HepG2 (cell line): ENCODE measurements at regions not wholly inside any gene's neighbourhood (a gene's known extent, or its start where the extent isn't known, plus 50 kb on each side); places are given as distances from the start of the nearest gene placed in this dataset.

Experiments
- ATAC-seq: fragments of 200-7000 bp; cut with Tn5 transposase; 3 replicates; pipeline ENCODE4 v1.9.1; 2020; ENCODE audit warnings: mild to moderate bottlenecking, moderate library complexity
- BruUV-seq: library from RNA; stranded (reverse); fragments of 400-500 nt; replicated peaks from 2 replicates; lab custom pipeline; 2021; lab: Mats Ljungman, UMichigan
- CTCF ChIA-PET: fragments of 300-600 bp; formaldehyde crosslinking; extraction: SDS; loops from one replicate; lab custom pipeline; 2021; ENCODE audit warnings: low total read pairs, inconsistent platforms, low intra/inter-chr PET ratio; lab: Yijun Ruan, JAX
- POLR2A ChIA-PET: fragments of 350-600 bp; sonication (Branson Sonifier 250); formaldehyde crosslinking; loops from one replicate; lab custom pipeline; 2020; ENCODE audit warnings: antibody characterized with exemption, inconsistent platforms; lab: Yijun Ruan, JAX
- DNase-seq: peaks from one replicate; pipeline ENCODE4 v3.0.0-alpha.2; 2015; ENCODE audit warnings: low spot score
- FAIRE-seq: peaks from 3 replicates; lab custom pipeline; 2011; peaks lifted over from hg19 to GRCh38; lab: Jason Lieb, UNC
- H2AFZ ChIP-seq: one replicate; pipeline ENCODE4 v1.6.1; 2011; ENCODE audit warnings: low read length, inconsistent platforms
- H3K27ac ChIP-seq: fragments of 300-600 bp; 3 replicates; pipeline ENCODE4 v1.8.0; 2011; ENCODE audit warnings: mixed run types, mild to moderate bottlenecking, mixed read lengths, low read length, inconsistent platforms; ENCODE audit not compliant: insufficient read depth; ENCODE audit errors: extremely low read length
- H3K27me3 ChIP-seq, 2 experiments: fragments of 200-600 bp in 1 of 2; 2 replicates in 1 of 2; 3 replicates in 1 of 2; pipeline versions ENCODE4 v1.6.0 to v1.8.0; 2011; ENCODE audit warnings: low read length in 2 of 2, mild to moderate bottlenecking in 2 of 2, moderate library complexity in 2 of 2, inconsistent platforms in 1 of 2; ENCODE audit not compliant: insufficient read depth in 2 of 2, control insufficient read depth in 1 of 2
- H3K36me3 ChIP-seq, 2 experiments: fragments of 200-600 bp in 1 of 2; replicated peaks in 1 of 2; 2 replicates in 1 of 2; 3 replicates in 1 of 2; pipeline versions ENCODE4 v1.5.1 to v1.8.0; 2011; ENCODE audit warnings: low read length in 2 of 2, inconsistent platforms in 1 of 2; ENCODE audit not compliant: insufficient read depth in 2 of 2, control insufficient read depth in 1 of 2
- H3K4me1 ChIP-seq: 2 replicates; pipeline ENCODE4 v1.5.1; 2012; ENCODE audit warnings: low read length, inconsistent platforms; ENCODE audit not compliant: insufficient read depth
- H3K4me2 ChIP-seq: 2 replicates; pipeline ENCODE4 v1.6.0; 2011; ENCODE audit warnings: low read depth, low read length, inconsistent platforms
- H3K4me3 ChIP-seq, 3 experiments: fragments of 200-600 bp in 1 of 3; sonication (generic), shearing (Covaris generic) in 1 of 3; replicated peaks in 1 of 3; 2 replicates each; pipeline ENCODE4 v1.5.1; 2011 to 2016; ENCODE audit warnings: low read length in 3 of 3, inconsistent platforms in 2 of 3, low read depth in 2 of 3, mild to moderate bottlenecking in 2 of 3, control low read depth in 1 of 3, mixed read lengths in 1 of 3; ENCODE audit not compliant: insufficient read depth in 1 of 3
- H3K79me2 ChIP-seq: one replicate; pipeline ENCODE4 v1.6.1; 2011; ENCODE audit warnings: low read length, inconsistent platforms; ENCODE audit not compliant: insufficient read depth
- H3K9ac ChIP-seq: 2 replicates; pipeline ENCODE4 v1.6.0; 2011; ENCODE audit warnings: mild to moderate bottlenecking, low read depth, low read length, inconsistent platforms; ENCODE audit not compliant: insufficient read depth
- H3K9me3 ChIP-seq: 2 replicates; pipeline ENCODE4 v1.5.1; 2012; ENCODE audit warnings: mild to moderate bottlenecking, low read length
- H4K20me1 ChIP-seq: 2 replicates; pipeline ENCODE4 v1.6.0; 2011; ENCODE audit warnings: inconsistent platforms, mild to moderate bottlenecking, low read length, moderate library complexity; ENCODE audit not compliant: insufficient read depth
- DR1 ChIP-seq: sonication (generic); formaldehyde crosslinking; IDR thresholded peaks from 2 replicates; pipeline ENCODE4 v1.8.0; 2021; ENCODE audit warnings: mild to moderate bottlenecking, missing genetic modification reagents, inconsistent platforms
- GATA4 ChIP-seq: sonication (generic); IDR thresholded peaks from 2 replicates; pipeline ENCODE4 v1.6.1; 2016; ENCODE audit warnings: antibody characterized with exemption, low read depth, borderline replicate concordance
- HNRNPUL1 ChIP-seq: fragments of 200-400 bp; formaldehyde crosslinking; IDR thresholded peaks from 2 replicates; pipeline ENCODE4 v1.6.1; 2017; ENCODE audit warnings: low read depth, mild to moderate bottlenecking, low read length, moderate library complexity
- NAIF1 ChIP-seq: sonication (generic); formaldehyde crosslinking; IDR thresholded peaks from 2 replicates; pipeline ENCODE4 v1.5.0; 2020; ENCODE audit warnings: mild to moderate bottlenecking, missing genetic modification reagents, borderline replicate concordance
- ONECUT2 ChIP-seq: sonication (generic); formaldehyde crosslinking; IDR thresholded peaks from 2 replicates; pipeline ENCODE4 v1.4.0; 2020; ENCODE audit warnings: missing genetic modification reagents
- SMC3 ChIP-seq: IDR thresholded peaks from 2 replicates; pipeline ENCODE4 v1.6.1; 2011; ENCODE audit warnings: low read length, improper control_type of control experiment
- STAG1 ChIP-seq: sonication (generic); formaldehyde crosslinking; IDR thresholded peaks from 2 replicates; pipeline ENCODE4 v1.4.0; 2020; ENCODE audit warnings: missing genetic modification reagents
- THAP11 ChIP-seq: IDR thresholded peaks from 2 replicates; pipeline ENCODE4 v1.6.1; 2016; ENCODE audit warnings: missing biosample characterization, missing genetic modification reagents
- XRCC5 ChIP-seq: fragments of 200-400 bp; formaldehyde crosslinking; optimal IDR thresholded peaks from 2 replicates; pipeline ENCODE3; 2017; ENCODE audit warnings: mild to moderate bottlenecking, low read length
- ZBTB20 ChIP-seq: sonication (generic); formaldehyde crosslinking; IDR thresholded peaks from 2 replicates; pipeline ENCODE4 v1.8.1; 2023; ENCODE audit warnings: missing genetic modification reagents, low read depth, mild to moderate bottlenecking, borderline replicate concordance
- ZKSCAN1 ChIP-seq: fragments of 150-350 bp; IDR thresholded peaks from 2 replicates; pipeline ENCODE4 v1.6.1; 2014; ENCODE audit warnings: low read length
- ZNF44 ChIP-seq: sonication (generic); formaldehyde crosslinking; IDR thresholded peaks from 2 replicates; pipeline ENCODE4 v1.5.1; 2020; ENCODE audit warnings: mild to moderate bottlenecking, missing genetic modification reagents
- WGBS: methylation state at CpG from one replicate; pipeline ENCODE4 v1.1.6; 2017; ENCODE audit warnings: low lambda C conversion rate; 5-methylcytosine and 5-hydroxymethylcytosine counted together
- in situ Hi-C: cut with HindIII; loops from 2 replicates; pipeline ENCODE4 v1.10.0; 2017; ENCODE audit warnings: low pct_unique_long_range_greater_than_20kb; ENCODE audit not compliant: extremely low pct_ligation_motif_present
- intact Hi-C: fragments of 100-400 bp; cut with micrococcal nuclease; formaldehyde crosslinking; loops from one replicate; pipeline ENCODE4 v1.10.0; 2022; ENCODE audit not compliant: unreplicated experiment
- TF ChIP-seq, protein P1 (sequence below): sonication (generic); formaldehyde crosslinking; IDR thresholded peaks from 2 replicates; pipeline ENCODE4 v1.5.0; 2020; ENCODE audit warnings: mild to moderate bottlenecking, missing genetic modification reagents, moderate library complexity
- TF ChIP-seq, protein P2 (sequence below): IDR thresholded peaks from 2 replicates; pipeline ENCODE4 v1.6.1; 2012; ENCODE audit warnings: low read depth, low read length, improper control_type of control experiment
- TF ChIP-seq, protein P3 (sequence below): IDR thresholded peaks from 2 replicates; pipeline ENCODE4 v1.6.1; 2016; ENCODE audit warnings: missing genetic modification reagents, missing compliant biosample characterization
- TF ChIP-seq, protein P4 (sequence below): sonication (generic); formaldehyde crosslinking; conservative IDR thresholded peaks from 2 replicates; pipeline ENCODE4 v1.8.0; 2022; ENCODE audit warnings: mild to moderate bottlenecking, moderate library complexity, missing genetic modification reagents
- TF ChIP-seq, protein P5 (sequence below), 2 experiments: IDR thresholded peaks; 2 replicates each; pipeline ENCODE4 v1.6.1; 2011 to 2012; ENCODE audit warnings: low read length in 2 of 2, borderline replicate concordance in 1 of 2, low read depth in 1 of 2, mild to moderate bottlenecking in 1 of 2, moderate library complexity in 1 of 2

DNA sequence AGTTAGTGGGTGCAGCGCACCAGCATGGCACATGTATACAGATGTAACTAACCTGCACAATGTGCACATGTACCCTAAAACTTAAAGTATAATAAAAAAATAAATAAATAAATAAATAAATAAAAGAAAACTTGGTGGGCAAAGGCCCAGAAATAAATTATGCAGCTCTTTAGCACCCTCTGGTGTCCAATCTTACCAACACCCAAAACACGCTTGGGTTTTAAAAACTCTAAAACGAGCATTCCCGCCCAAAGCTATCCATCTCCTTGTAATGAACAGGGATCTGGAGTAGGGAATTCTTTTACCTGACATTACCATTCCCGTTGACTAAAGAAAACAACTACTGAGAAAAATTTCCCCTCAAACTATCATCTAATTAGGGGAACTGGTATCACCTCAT lies 2005.9 kb upstream of the CELF4 start:
- DNase-seq (peak; percentile 10), FAIRE-seq (no peak), ATAC-seq (no peak)
- Histone ChIP-seq H2AFZ (no peak overlapping the region), H3K4me3 (no peak overlapping the region), H3K9ac (no peak overlapping the region), H3K9me3 (no peaks in the 10 kb centered on the region), H3K4me2 (no peak overlapping the region), H3K27ac (no peak overlapping the region), H3K4me1 (no peaks in the 10 kb centered on the region), H3K79me2 (no peaks in the 10 kb centered on the region), H3K36me3 (no peaks in the 10 kb centered on the region), H3K27me3 (no peaks in the 10 kb centered on the region), H4K20me1 (no peaks in the 10 kb centered on the region)
- ChIA-PET POLR2A (no interaction called here), CTCF (interaction anchor here (1.2 kb wide), 1 partner anchor 1793 kb away, joined by 4 read pairs; no protein-coding TSS in a partner anchor)
- BruUV-seq = no TSS peak
- 89% methylated on average over 5 of the region's 5 CpGs for WGBS
- intact Hi-C loops = loop anchor here (5.0 to 10.0 kb wide), 2 partner anchors 687 to 1024 kb away; no protein-coding TSS in a partner anchor
- in situ Hi-C loops = no loop called here
- TF ChIP-seq ONECUT2 (CRISPR knock-in tag) (no peak), HNRNPUL1 (no peak), ZKSCAN1 (no peak), XRCC5 (no peak), NAIF1 (CRISPR knock-in tag) (no peak), DR1 (CRISPR knock-in tag) (no peak), ZBTB20 (CRISPR knock-in tag) (no peak), GATA4 (no peak), STAG1 (CRISPR knock-in tag) (peak; percentile 64), SMC3 (peak; percentile 66; the same call in 1 of the 2 replicates), ZNF44 (CRISPR knock-in tag) (no peak), THAP11 (CRISPR knock-in tag) (no peak)
- TF ChIP-seq, protein P1, sequence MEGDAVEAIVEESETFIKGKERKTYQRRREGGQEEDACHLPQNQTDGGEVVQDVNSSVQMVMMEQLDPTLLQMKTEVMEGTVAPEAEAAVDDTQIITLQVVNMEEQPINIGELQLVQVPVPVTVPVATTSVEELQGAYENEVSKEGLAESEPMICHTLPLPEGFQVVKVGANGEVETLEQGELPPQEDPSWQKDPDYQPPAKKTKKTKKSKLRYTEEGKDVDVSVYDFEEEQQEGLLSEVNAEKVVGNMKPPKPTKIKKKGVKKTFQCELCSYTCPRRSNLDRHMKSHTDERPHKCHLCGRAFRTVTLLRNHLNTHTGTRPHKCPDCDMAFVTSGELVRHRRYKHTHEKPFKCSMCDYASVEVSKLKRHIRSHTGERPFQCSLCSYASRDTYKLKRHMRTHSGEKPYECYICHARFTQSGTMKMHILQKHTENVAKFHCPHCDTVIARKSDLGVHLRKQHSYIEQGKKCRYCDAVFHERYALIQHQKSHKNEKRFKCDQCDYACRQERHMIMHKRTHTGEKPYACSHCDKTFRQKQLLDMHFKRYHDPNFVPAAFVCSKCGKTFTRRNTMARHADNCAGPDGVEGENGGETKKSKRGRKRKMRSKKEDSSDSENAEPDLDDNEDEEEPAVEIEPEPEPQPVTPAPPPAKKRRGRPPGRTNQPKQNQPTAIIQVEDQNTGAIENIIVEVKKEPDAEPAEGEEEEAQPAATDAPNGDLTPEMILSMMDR (CRISPR knock-in tag) = peak; percentile 40
- TF ChIP-seq, protein P2, sequence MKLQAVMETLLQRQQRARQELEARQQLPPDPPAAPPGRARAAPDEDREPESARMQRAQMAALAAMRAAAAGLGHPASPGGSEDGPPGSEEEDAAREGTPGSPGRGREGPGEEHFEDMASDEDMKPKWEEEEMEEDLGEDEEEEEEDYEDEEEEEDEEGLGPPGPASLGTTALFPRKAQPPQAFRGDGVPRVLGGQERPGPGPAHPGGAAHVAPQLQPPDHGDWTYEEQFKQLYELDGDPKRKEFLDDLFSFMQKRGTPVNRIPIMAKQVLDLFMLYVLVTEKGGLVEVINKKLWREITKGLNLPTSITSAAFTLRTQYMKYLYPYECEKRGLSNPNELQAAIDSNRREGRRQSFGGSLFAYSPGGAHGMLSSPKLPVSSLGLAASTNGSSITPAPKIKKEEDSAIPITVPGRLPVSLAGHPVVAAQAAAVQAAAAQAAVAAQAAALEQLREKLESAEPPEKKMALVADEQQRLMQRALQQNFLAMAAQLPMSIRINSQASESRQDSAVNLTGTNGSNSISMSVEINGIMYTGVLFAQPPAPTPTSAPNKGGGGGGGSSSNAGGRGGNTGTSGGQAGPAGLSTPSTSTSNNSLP = no peak
- TF ChIP-seq, protein P3, sequence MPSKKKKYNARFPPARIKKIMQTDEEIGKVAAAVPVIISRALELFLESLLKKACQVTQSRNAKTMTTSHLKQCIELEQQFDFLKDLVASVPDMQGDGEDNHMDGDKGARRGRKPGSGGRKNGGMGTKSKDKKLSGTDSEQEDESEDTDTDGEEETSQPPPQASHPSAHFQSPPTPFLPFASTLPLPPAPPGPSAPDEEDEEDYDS (CRISPR knock-in tag) = no peak
- TF ChIP-seq, protein P4, sequence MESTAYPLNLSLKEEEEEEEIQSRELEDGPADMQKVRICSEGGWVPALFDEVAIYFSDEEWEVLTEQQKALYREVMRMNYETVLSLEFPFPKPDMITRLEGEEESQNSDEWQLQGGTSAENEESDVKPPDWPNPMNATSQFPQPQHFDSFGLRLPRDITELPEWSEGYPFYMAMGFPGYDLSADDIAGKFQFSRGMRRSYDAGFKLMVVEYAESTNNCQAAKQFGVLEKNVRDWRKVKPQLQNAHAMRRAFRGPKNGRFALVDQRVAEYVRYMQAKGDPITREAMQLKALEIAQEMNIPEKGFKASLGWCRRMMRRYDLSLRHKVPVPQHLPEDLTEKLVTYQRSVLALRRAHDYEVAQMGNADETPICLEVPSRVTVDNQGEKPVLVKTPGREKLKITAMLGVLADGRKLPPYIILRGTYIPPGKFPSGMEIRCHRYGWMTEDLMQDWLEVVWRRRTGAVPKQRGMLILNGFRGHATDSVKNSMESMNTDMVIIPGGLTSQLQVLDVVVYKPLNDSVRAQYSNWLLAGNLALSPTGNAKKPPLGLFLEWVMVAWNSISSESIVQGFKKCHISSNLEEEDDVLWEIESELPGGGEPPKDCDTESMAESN (CRISPR knock-in tag) = no peak
- TF ChIP-seq, protein P5, sequence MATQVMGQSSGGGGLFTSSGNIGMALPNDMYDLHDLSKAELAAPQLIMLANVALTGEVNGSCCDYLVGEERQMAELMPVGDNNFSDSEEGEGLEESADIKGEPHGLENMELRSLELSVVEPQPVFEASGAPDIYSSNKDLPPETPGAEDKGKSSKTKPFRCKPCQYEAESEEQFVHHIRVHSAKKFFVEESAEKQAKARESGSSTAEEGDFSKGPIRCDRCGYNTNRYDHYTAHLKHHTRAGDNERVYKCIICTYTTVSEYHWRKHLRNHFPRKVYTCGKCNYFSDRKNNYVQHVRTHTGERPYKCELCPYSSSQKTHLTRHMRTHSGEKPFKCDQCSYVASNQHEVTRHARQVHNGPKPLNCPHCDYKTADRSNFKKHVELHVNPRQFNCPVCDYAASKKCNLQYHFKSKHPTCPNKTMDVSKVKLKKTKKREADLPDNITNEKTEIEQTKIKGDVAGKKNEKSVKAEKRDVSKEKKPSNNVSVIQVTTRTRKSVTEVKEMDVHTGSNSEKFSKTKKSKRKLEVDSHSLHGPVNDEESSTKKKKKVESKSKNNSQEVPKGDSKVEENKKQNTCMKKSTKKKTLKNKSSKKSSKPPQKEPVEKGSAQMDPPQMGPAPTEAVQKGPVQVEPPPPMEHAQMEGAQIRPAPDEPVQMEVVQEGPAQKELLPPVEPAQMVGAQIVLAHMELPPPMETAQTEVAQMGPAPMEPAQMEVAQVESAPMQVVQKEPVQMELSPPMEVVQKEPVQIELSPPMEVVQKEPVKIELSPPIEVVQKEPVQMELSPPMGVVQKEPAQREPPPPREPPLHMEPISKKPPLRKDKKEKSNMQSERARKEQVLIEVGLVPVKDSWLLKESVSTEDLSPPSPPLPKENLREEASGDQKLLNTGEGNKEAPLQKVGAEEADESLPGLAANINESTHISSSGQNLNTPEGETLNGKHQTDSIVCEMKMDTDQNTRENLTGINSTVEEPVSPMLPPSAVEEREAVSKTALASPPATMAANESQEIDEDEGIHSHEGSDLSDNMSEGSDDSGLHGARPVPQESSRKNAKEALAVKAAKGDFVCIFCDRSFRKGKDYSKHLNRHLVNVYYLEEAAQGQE (IDR thresholded peaks at IDR 0.05; ENCODE audit: borderline replicate concordance in 1 of 2, low read depth in 1 of 2, low read length in 2 of 2) = no peak
